Stimulated activated CD4-positive, alpha-beta T cell treated with anti-CD3 and anti-CD28 coated beads, Interleukin-2, amount 100 ng/mL, for 24 hours (primary cell): ENCODE measurements at regions not wholly inside any gene's neighbourhood (a gene's known extent, or its start where the extent isn't known, plus 50 kb on each side); places are given as distances from the start of the nearest gene placed in this dataset.
"Not testable (repeated sequence)": the region's sequence is repeated elsewhere in the genome, so short reads cannot be mapped to it uniquely, and the experiment has no call there.

Experiments used
- DNase-seq, 2 donors: peaks; one replicate each; pipeline ENCODE4 v3.0.0-alpha.2; 2020

DNA sequence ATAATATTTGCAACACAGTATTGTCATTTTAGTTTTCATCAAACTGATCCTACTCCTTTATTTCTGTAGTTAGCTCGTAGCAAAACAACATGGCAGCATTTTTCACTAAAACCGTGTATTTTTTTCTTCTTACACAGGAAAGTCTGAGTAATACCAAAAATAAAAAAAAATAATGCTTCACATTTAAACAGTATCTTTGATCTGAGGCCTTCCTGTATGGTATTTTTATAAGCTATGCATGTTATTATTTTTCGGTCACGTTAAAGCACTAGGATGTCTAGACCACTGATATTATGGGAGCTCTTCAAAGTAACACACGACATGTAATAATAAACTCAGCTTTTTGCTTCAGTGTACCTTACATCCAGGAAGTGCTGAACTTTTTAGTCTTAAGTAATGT is 94.1 kb upstream of the SRD5A3 start:
- DNase-seq = no peak

DNA sequence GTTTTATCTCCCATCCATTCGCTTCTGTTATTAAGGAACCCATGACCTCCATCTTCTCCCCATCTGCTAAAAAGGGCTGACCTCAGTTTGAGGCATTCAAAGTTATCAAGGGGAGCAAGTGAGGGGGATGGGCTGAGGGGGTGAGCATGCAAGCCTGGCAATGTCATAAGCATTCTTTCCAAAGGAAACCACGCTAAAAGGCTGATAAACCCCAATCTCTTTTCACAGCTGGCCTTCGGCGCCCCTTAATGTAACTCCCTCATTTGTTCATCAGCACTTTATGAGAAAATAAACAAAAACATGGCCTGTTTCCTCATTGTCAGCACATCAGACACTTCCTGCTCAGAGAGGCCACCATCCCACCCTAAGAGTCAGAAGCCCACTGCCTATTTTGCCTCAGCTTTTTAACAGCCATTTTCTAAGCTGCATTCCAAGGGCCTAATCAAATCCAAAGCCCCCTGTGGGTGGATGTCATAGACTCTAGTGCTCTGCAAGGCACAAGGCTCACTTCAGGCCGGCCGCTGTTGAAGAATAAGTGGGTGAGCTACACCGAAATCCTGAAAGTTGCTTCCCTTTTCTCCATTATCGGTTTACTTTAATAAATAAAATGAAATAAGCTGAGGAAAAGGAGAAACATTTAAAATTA is 92.0 kb upstream of the SRD5A3 start:
- DNase-seq = no peak

DNA sequence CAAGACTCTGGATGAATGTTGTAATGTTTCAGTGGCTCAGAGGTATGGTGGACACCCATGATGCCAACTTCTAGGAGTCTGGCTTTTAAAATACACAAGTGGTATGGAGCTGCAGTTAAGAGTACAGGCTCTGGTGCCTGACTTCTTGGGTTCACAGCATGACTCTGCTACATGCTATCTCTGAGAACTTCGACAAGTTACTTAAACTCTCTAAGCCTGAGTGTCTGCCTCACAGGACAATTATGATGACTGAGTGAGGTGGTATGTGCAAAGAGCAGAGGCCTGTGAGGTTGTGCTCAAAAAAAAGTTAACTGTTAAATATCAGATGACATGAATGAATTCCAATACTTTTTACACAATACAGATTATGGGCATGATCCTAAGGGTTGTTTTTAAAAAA is 90.9 kb upstream of the SRD5A3 start:
- no peak for DNase-seq

DNA sequence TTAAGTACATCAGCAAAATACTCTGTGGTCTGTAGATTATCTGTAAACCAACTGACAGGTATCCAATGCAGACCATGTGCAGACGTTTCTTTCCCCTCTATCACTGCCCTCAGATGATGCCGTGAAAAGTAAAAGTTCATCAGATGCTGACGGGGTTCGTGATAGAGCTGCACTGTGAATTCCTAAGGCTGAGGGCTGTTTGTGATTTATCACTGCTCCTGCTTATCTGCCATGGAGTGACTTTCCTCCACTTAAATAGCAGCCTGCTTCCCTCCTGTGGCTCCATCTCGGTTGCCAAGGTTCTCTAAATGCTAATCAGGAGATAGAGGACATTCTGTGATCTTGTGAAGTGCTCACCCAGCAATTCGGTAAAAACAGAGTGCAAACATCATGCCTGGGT is 89.3 kb upstream of the SRD5A3 start:
- DNase-seq = no peak

DNA sequence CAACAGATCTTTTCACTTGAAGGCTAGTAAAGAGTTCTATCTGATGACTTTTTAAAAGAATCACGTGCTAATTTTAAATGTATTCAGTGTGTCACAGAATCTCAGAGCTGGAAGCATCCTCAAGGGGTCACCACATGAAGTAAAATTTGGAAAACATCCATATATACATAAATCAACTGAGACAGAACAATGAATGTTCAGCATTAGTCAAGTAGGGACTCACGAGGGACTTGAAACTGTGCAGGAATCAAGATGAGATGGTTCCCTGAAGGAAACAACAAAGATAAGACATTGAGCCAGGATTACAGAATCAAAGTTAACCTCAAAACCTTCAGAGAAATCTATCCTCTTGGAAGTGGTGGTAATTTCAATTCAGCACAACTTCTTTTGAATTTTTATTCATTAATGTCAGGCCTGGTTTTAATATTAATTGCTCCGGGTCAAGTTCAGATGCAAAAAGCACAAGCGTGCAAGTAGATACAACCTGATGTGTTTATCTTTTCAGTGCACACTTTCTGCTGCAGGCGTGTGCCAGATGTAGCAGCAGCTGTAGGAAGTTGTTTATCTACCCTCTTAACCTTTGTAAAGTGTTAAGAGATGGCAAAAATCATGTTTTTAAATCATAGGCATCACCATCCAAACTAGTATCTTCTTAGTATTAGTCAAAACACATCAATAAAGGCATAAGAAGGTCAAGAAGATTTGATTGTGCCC is 87.7 kb upstream of the SRD5A3 start:
- no peak for DNase-seq

DNA sequence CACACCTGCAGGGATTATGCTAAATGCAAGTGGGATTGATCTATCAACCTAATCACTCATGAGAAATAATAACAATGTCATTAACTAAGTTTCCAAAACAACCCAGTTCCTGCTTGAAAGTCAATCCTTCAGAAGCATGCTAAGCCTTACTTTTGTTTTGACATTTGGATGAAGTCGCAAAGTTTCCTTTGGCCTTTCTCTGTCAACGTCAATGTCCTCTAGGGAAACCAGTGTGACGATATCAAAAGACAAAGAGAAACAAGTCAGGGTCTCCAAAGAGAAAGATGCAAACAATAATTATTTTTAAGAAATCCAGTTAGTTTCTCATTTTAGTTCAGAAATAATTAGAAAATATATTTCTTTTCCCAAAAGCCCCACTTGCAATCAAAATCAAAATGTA is 86.7 kb upstream of the SRD5A3 start:
- no peak for DNase-seq

DNA sequence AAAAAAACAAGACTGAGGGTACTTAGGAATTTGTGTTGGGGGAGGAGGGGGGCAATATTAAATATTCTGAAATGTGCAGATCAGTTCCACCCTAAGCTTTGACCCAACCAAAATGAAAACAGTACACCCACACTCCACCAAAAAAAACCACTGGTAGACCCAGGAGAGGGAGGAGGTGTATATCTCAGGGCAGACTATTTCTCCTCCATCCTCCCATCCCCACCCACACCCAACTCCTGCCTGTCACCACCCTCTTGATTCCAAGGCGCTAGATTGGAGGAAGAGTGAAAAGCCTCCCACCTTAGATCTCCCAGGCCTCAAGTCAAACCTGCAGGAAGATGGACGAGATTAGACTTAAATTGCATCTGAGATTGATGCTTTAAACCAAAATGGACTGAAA is 76.6 kb upstream of the SRD5A3 start:
- no peak for DNase-seq

DNA sequence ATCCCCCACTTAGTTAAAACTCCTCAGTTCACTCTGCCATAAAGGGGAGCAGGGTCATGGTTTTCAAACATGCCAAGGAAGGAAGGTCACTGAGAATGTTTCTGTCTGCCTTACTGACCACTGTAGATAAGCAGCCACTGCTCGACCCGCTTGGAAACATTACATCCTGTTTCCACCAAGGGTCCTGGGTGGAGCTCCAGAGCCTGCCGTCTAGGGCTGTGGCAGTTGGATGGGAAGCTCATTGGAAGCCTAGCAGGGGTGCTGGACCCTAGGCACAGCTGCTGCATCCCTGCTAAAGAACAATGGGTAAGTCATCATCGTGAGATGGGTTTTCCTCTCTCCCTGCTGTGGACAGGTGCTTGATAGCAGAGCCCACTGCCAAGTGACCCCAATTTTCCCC is 76.0 kb upstream of the SRD5A3 start:
- no peak for DNase-seq

DNA sequence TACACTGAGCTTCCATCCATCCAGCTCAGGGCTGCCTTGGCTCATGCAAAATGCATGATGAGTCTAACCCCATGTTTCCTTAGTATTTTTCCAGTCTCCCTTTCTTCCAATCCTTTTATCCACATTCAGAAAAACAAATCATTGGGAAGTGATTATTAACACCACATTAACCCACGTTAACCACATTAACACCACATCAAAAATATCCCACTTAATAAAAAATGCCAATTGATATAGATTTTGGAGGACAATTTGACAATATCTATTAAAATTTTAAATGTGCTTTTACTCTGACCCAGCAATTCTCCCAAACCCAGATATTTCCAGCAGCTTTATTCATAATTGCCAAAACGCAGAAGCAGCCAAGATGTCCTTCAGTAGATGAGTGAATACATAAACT is 75.6 kb upstream of the SRD5A3 start:
- DNase-seq = no peak

DNA sequence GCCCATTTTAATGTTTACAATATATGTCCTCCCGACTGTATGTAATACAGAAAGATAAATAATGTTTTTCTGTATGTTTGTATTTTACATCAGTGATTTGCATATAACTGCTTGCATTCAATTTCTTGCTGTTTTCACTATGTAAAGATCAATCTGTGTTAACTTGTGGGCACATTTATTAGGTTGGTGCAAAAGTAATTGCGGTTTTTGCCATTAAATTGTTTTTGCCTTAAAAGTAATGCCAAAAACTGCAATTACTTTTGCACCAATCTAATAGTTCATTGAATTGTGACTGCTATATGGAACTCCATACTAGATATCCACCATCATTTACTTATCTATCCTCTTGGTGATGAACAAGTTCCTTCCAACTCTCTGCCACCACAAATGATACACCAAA is 73.9 kb upstream of the SRD5A3 start:
- no peak for DNase-seq

DNA sequence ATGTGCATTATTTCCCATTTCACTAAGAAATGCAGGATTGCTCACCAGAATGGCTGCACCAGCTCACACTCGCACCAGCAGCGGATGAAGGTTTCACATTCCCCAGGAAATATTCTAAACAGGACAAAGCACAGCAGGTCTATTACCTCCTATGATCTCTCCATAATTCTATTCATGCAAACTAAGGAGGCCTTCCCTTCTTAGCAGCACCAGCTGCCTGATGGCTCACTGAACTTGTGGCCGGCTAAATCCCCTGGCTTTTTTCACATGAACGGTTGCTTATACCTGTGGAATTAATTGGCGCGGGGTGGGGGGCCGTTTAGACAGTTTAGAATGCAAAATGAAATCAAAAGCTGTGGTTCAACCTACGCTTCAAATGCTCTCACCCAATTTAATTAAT is 73.5 kb upstream of the SRD5A3 start:
- no peak for DNase-seq

DNA sequence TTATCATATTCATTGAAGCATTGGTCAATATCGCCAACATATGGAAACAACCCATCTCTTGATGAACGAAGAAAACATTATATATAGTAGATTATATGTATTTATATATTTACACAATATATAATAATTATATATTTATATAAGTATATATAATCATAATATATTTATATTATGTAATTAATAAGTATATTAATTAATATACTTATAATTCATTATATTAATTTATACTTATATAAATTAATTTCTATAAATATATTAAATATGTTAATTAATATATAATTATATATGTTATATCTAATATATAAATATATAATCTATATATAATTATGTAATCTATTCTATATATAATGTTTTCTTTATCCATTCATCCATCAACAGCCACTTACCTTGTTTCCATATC is 69.0 kb upstream of the SRD5A3 start:
- DNase-seq = no peak

DNA sequence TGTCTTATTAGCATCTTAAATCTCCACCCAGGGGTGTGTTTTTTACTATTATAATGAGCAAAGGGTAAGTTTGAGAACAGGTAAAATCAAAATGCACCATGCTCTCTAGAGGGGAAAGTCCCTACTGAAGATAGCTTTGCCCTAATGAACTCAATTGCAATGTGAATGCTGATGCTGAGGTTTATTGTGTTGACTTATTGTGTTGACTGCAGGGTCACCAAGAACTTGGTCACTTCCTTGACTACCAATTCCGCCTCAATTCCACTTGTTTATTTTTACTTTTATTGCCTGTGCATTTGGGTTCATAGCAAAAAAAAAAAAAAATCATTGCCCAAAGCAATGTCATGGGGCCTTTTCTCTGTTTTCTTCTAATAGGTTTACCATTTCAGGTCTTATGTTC is 67.7 kb upstream of the SRD5A3 start:
- DNase-seq = no peak

DNA sequence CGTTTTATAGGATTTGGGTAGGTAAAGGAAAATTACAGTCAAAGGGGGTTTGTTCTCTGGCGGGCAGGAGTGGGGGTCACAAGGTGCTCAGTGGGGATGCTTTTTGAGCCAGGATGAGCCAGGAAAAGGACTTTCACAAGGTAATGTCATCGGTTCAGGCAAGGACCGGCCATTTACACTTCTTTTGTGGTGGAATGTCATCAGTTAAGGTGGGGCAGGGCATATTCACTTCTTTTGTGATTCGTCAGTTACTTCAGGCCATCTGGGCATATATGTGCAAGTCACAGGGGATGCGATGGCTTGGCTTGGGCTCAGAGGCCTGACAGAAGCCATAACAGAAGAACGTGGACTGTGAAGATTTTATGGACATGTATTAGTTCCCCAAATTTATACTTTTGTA is 65.6 kb upstream of the SRD5A3 start:
- DNase-seq = not testable (repeated sequence)

DNA sequence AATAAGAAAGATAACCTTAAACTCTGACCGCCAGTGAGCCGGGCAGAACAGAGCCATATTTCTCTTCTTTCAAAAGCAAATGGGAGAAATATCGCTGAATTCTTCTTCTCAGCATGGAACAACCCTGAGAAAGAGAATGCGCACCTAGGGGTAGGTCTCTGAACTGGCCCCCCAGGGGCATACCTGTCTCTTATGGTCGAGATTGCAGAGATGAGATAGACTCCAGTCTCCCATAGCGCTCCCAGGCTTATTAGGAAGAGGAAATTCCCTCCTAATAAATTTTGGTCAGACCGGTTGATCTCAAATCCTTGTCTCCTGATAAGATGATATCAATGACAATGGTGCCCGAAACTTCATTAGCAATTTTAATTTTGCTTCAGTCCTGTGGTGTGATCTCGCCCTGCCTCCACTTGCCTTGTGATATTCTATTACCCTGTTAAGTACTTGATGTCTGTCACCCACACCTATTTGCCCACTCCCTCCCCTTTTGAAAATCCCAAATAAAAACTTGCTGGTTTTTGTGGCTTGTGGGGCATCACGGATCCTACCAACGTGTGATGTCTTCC is 64.8 kb upstream of the SRD5A3 start:
- not testable (repeated sequence) for DNase-seq

DNA sequence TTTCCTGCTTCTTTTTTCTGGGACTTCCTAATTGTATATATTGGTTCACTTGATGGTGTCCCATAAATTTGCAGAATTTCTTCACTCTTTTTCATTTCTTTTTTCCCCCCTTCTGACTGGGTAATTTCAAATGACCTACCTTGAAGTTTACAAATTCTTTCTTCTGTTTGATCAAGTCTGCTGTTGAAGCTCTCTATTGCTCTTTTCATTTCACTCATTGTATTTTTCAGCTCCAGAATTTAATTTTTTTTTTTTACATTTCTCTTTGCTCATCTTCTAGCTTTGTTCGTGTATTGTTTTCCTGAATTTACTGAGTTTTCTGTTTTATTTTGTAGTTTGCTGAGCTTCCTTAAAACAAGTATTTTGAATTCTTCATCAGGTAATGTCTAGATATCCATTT is 61.7 kb upstream of the SRD5A3 start:
- DNase-seq = no peak

DNA sequence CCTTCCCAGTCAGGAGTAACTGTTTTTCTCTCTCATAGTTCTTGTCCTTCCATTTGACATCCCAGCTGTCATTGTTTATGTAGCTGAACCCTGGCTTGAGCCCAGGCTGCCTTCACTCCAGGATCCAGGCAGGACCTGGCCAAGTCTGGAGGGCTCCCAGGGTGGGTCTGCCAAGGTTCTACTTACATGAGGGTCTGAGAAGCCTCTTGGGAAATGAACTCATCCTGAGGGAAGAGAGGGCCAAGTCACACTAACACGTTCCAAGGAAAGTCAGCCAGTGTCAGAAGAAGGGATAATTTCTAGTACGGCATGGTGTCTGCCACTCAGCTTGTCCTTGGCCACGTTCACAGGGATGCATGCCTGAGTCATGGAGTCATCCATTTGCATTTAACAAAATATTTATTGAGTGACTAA is 54.8 kb upstream of the SRD5A3 start:
- DNase-seq = no peak

DNA sequence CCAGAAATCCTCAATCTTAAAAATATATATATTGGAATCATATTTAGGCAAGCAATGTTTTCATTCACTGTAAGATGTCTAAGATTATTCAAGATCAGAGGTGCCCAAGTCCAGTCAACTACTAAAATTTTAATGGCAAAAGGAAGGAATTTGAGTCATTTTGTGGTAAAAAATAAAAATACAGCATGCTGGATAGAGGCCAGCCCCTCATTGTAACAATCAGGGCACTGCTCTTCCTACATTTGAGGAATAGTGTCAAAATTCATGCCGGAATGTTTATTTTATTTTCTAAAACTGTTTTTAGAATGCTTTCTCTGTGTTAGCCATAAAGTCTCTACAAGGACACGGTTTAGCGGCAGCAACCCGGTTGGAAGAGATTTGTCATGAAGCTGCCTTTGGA is 49.9 kb upstream of the SRD5A3 start:
- no peak for DNase-seq
